Psoas muscle (tissue), 7 donors: ENCODE measurements at regions not wholly inside any gene's neighbourhood (a gene's known extent, or its start where the extent isn't known, plus 50 kb on each side); places are given as distances from the start of the nearest gene placed in this dataset.

Experiments used
- ATAC-seq, 4 donors: fragments of 200-7000 bp; cut with Tn5 transposase; one replicate each; pipeline ENCODE4 v1.9.1; 2020; ENCODE audit warnings: moderate library complexity in 3 of 4, mild to moderate bottlenecking in 2 of 4
- DNase-seq, 2 donors: peaks; one replicate each; pipeline ENCODE4 v3.0.0-alpha.2; 2020
- H3K27ac ChIP-seq: fragments of 200-600 bp; one replicate; pipeline ENCODE4 v1.8.0; 2022
- H3K27me3 ChIP-seq, 3 donors: fragments of 200-600 bp in 1 of 3; one replicate each; pipeline versions ENCODE4 v1.6.1 to v1.8.0; 2013 to 2022; ENCODE audit warnings: low read length in 2 of 3, mild to moderate bottlenecking in 2 of 3, moderate library complexity in 1 of 3; ENCODE audit not compliant: insufficient read depth in 3 of 3
- H3K36me3 ChIP-seq, 2 donors: fragments of 200-600 bp in 1 of 2; one replicate each; pipeline versions ENCODE4 v1.6.1 to v1.8.0; 2013 to 2022; ENCODE audit warnings: low read depth in 1 of 2, mild to moderate bottlenecking in 1 of 2, moderate library complexity in 1 of 2; ENCODE audit not compliant: insufficient read depth in 1 of 2
- H3K4me1 ChIP-seq: fragments of 200-600 bp; one replicate; pipeline ENCODE4 v1.8.0; 2022
- H3K4me3 ChIP-seq: fragments of 200-600 bp; one replicate; pipeline ENCODE4 v1.8.0; 2022; ENCODE audit warnings: mild to moderate bottlenecking
- H3K9me3 ChIP-seq: fragments of 200-600 bp; one replicate; pipeline ENCODE4 v1.8.0; 2022
- CTCF ChIP-seq: fragments of 200-600 bp; IDR thresholded peaks from one replicate; pipeline ENCODE4 v1.8.0; 2022; ENCODE audit warnings: antibody characterized with exemption
- whole genome bisulfite sequencing, 3 donors: extraction: QIAGEN DNeasy Blood & Tissue Kit; methylation state at CpG; one replicate each; pipeline versions ENCODE4 v1.1.6 to v1.1.7; 2013; 5-methylcytosine and 5-hydroxymethylcytosine counted together
- intact Hi-C, 2 donors: fragments of 100-400 bp; cut with DNase I; formaldehyde crosslinking; loops; one replicate each; pipeline versions ENCODE4 v1.11.0 to v1.14.2; 2022
- donor health status: healthy with polysubstance abuse.
- donor health status: DM: no; HTN: no; CAD: no; lungs with moderate emphysema.
- donor health status: Bipolar disorder and iron deficiency.
- donor health status: healthy.
- donor health status: DM: yes; HTN: yes; CAD: no.
- donor health status: DM: no; HTN: no; CAD: no.
- donor health status: DM: yes; HTN: yes; CAD: no.

DNA sequence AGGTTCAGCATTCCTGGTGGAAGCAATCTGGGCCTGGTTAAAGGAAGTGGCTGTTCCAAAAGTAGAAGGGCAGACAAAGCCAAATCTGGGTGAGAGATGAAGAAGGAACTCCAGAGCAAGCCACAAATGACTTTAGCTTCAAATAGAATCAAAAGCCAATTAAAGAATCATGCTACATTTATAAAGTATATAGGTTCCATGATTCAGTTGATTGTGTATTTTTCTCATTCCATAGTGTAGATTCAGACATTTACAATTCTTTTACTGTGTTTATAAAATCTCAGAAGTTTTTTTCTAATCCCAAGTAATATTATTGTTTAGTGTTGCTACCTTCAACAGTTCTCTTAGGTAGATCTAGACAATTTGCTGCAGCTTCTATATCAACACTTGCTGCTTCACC lies 262.0 kb downstream of the PLK2 start:
- Histone ChIP-seq H3K4me1 (no peaks in the 10 kb centered on the region), H3K9me3 (no peaks in the 10 kb centered on the region), H3K27me3 (no peaks in the 10 kb centered on the region), H3K36me3 (no peaks in the 10 kb centered on the region), H3K4me3 (no peak overlapping the region), H3K27ac (no peak overlapping the region)
- intact Hi-C loops, result no loop called here
- DNase-seq, result no peak
- TF ChIP-seq CTCF, result no peak
- ATAC-seq, result no peak

- no peaks in the 10 kb centered on the region for H3K27me3 ChIP-seq
- WGBS, 3 donors, result 64 to 93% (median 75%) methylated on average over 1 of the region's 1 CpG
- no peak overlapping the region for H3K4me3 ChIP-seq
- no peaks in the 10 kb centered on the region for H3K36me3 ChIP-seq
- peaks cover 6% of the 10 kb centered on the region for H3K4me1 ChIP-seq
- TF ChIP-seq CTCF, result no peak
- ATAC-seq (no peak), DNase-seq (no peak)
- H3K27ac ChIP-seq, result no peak overlapping the region
- intact Hi-C loops, result no loop called here
- H3K9me3 ChIP-seq, result no peaks in the 10 kb centered on the region
Observed at GRCh38 chr5:58191443-58191842, 268.4 kb downstream of the PLK2 start.

DNA sequence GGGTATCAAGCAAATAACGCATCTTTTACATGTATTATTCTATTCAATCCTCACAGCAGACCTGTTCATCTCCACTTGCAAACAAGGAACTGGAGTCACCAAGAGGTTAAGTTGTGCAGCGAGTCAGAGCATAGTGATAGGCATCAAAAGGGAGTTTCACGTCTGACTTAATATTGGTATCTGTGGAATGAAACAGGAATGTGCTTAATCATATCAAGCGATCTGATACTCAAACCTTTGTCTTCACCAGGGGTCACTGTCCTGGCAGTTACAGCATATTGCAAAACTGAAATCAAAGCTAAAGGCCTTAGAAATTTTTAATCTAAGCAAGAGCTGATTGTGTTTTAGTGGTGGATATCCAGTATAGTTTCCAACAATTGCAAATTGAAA lies 271.6 kb downstream of the PLK2 start:
- ATAC-seq, result peak in 3 of 4 donors; percentile 27 to 46 (median 27)
- TF ChIP-seq CTCF, result no peak
- WGBS, 3 donors, result 25 to 36% (median 33%) methylated on average over 4 of the region's 4 CpGs
- intact Hi-C loops, result loop anchor here in 1 of 2 donors (5.0 kb wide), 1 partner anchor 301 kb away; no protein-coding TSS in a partner anchor
- H3K27ac ChIP-seq, result no peak overlapping the region
- no peaks in the 10 kb centered on the region for H3K9me3 ChIP-seq
- H3K4me3 ChIP-seq, result no peak overlapping the region
- H3K4me1 ChIP-seq, result peaks cover 6% of the 10 kb centered on the region
- no peaks in the 10 kb centered on the region for H3K27me3 ChIP-seq
- H3K36me3 ChIP-seq, result no peaks in the 10 kb centered on the region
- DNase-seq, result no peak

GRCh38 chr5:58187432-58188261 lies 272.2 kb downstream of the PLK2 start:
- no peaks in the 10 kb centered on the region for H3K9me3 ChIP-seq
- H3K4me1 ChIP-seq, result peaks cover 6% of the 10 kb centered on the region
- H3K27ac ChIP-seq, result no peak overlapping the region
- DNase-seq (no peak), ATAC-seq (no peak)
- H3K36me3 ChIP-seq, result no peaks in the 10 kb centered on the region
- no peak overlapping the region for H3K4me3 ChIP-seq
- 53 to 91% (median 64%) methylated on average over 1 of the region's 1 CpG for WGBS, 3 donors
- no peak for TF ChIP-seq CTCF
- no peaks in the 10 kb centered on the region for H3K27me3 ChIP-seq
- intact Hi-C loops, result loop anchor here in 1 of 2 donors (5.0 kb wide), 1 partner anchor 300 kb away; no protein-coding TSS in a partner anchor
